AG09319 (cell line): ENCODE measurements at regions not wholly inside any gene's neighbourhood (a gene's known extent, or its start where the extent isn't known, plus 50 kb on each side); places are given as distances from the start of the nearest gene placed in this dataset.
"Not testable (repeated sequence)": the region's sequence is repeated elsewhere in the genome, so short reads cannot be mapped to it uniquely, and the experiment has no call there.

Source experiments
- DNase-seq: peaks from one replicate; pipeline ENCODE4 v3.0.0-alpha.2; 2010; ENCODE audit warnings: low read depth; ENCODE audit errors: extremely low read depth
- CTCF ChIP-seq: IDR thresholded peaks from 2 replicates; pipeline ENCODE4 v1.5.1; 2011; ENCODE audit warnings: low read depth, mild to moderate bottlenecking, inconsistent platforms, low read length, moderate library complexity

DNA sequence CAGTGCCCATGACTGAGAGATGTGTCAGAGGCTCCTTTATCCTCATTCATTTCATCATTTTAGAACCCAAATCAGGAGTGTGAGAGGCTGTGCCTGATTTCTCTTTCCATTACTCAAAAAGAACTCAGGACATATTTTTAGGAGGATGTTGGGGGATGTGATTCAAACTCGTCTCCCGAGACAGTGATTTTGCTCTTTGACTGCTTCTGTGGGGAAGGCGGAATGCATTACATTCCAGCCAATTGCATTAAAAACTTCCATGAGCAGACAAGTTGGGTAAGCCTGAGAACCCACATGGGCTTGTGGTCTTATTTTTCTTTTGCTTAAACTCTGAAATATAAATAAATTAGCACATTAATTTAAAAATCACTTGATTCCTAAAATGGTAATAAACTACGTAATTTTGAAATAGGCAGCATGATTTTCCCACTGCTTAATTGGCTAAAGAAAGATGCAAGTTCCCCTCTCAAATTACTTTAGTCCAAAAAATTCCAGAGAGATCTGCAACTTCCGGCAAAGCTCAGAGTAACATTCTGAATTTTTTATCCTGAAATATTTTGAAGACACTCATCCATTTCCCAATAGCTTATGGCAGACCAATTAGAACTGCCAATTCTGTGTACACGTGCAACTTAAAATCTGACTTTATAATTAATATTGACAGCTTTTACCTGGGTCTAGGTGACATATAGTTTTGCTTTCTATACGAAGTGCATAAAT is 185.6 kb downstream of the C7orf25 start:
- DNase-seq: peak; percentile 11
- TF ChIP-seq CTCF: no peak

GRCh38 chr7:42722716-42723115 is 189.2 kb downstream of the C7orf25 start:
- no peak for DNase-seq
- TF ChIP-seq CTCF: no peak

DNA sequence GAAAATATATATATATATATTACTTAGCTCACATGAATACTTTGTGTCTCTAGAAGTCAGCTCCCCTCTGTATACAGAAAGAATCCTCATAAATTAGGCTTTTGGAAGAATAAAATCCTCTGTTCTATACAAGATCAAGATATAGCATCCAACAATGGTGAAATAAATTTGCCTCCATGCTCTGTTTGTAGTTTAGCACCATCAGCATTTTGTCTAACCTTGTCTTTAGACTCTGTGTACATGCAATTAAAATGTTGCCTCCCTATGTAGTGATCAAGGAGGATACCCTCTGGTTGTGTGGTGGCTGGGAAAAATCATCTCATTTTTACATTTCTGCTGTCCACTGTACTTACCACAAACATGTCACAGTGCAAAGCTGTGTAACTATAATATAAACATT is 189.7 kb downstream of the C7orf25 start:
- TF ChIP-seq CTCF: no peak
- no peak for DNase-seq

DNA sequence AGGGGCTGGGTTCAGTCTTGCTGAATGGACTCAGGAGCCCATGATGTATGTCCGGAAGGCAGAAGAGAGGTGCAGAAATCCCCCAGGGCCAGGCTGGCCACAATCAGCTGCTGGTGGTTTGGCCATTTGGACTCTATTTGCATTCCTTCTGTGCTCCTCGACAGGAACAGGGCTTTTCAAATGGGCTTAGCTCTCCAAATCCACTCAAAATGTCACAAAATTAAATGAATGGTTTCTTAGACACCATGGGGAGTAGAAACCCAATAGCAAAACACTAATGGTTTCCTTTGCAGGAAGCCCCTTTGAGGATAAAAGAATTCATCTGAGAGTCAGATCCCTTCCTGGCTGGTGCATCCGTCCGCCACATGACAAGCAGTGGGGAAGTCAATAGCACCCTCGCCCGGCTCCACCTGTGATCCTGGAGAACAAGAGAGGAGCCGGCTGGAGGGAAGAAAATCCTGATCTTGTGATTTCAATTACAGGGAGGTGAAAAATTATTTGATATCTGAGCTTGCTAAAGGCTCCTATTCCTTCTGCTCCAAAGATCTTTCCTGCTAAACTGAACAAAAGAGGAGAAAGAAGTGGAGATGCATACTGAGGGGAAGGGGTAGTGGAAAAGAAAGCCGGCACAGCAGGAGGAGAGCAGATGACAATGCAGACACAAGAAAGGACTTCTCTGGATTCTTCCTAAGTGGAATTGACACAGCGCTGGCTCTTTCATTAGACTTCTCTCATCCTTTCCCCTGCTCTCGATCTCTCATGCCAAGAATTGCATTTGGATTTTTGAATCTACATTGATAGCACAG is 190.7 kb downstream of the C7orf25 start:
- DNase-seq: no peak
- TF ChIP-seq CTCF: no peak

GRCh38 chr7:42720012-42720411 is 191.9 kb downstream of the C7orf25 start:
- DNase-seq: no peak
- no peak for TF ChIP-seq CTCF

DNA sequence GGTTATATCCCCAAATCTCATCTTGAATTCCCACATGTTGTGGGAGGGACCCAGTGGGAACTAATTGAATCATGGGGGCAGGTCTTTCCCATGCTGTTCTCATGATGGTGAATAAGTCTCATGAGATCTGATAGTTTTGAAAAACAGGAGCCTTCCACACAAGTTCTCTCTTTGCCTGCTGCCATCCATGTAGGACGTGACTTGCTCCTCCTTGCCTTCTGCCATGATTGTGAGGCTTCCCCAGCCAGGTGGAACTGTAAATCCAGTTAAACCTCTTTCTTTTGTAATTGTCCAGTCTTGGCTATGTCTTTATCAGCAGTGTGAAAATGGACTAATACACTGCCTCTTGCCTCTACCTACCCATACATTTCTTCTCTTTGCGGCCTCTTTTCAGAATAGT is 193.4 kb downstream of the C7orf25 start:
- not testable (repeated sequence) for DNase-seq

- TF ChIP-seq CTCF: no peak
- no peak for DNase-seq
Observed at GRCh38 chr7:42714356-42714755, 197.5 kb downstream of the C7orf25 start.

GRCh38 chr7:42709284-42709683 is 202.6 kb downstream of the C7orf25 start:
- no peak for TF ChIP-seq CTCF

More at GRCh38 chr7:42709284-42709683, 202.6 kb downstream of the C7orf25 start:
- no peak for DNase-seq
